Hepatocyte (in vitro differentiated cells): ENCODE measurements at regions not wholly inside any gene's neighbourhood (a gene's known extent, or its start where the extent isn't known, plus 50 kb on each side); places are given as distances from the start of the nearest gene placed in this dataset.

Experiments used
- CTCF ChIP-seq: fragments of 200-600 bp; sonication (generic); IDR thresholded peaks from 2 replicates; pipeline ENCODE4 v1.5.1; 2016; ENCODE audit warnings: antibody characterized with exemption, mild to moderate bottlenecking; ENCODE audit not compliant: poor library complexity
- EZH2 ChIP-seq: fragments of 200-600 bp; sonication (generic); IDR thresholded peaks from 2 replicates; pipeline ENCODE4 v1.6.1; 2016; ENCODE audit warnings: antibody characterized with exemption, mild to moderate bottlenecking, borderline replicate concordance
- EZH2phosphoT487 ChIP-seq: fragments of 200-600 bp; sonication (generic); IDR thresholded peaks from one replicate; pipeline ENCODE4 v1.6.1; 2018; ENCODE audit warnings: antibody characterized with exemption, mild to moderate bottlenecking, low read depth, moderate library complexity; ENCODE audit not compliant: unreplicated experiment, severe bottlenecking

DNA sequence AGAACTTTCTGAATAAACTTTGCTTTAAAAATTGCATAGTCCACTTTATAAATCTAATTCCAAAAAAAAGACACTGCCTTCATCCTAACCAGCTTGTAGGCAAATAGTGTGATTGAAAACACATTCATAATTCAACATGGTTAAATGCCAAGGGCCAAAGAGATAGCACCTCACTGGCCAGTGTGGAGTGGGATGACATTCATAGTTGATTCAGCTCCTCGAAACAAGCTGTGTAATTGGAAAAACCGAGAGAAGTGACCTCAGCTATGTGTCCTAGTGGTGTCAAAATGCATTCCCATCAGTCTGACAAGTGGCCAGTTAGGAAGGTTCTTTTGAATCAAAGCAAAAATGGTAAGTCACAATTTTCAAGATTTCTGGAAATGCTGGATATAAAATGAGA lies 1068.5 kb upstream of the CELF4 start:
- no peak for TF ChIP-seq EZH2phosphoT487
- no peak for TF ChIP-seq EZH2
- no peak for TF ChIP-seq CTCF
